Neural progenitor cell (in vitro differentiated cells): ENCODE measurements at regions not wholly inside any gene's neighbourhood (a gene's known extent, or its start where the extent isn't known, plus 50 kb on each side); places are given as distances from the start of the nearest gene placed in this dataset.

Experiments used
- EZH2 ChIP-seq: fragments of 200-600 bp; sonication (generic); IDR thresholded peaks from 2 replicates; pipeline ENCODE4 v1.6.1; 2017; ENCODE audit warnings: antibody characterized with exemption, mild to moderate bottlenecking, moderate library complexity
- EZH2phosphoT487 ChIP-seq: fragments of 200-600 bp; sonication (generic); IDR thresholded peaks from 2 replicates; pipeline ENCODE4 v1.6.1; 2017; ENCODE audit warnings: antibody characterized with exemption
- TF ChIP-seq, protein P1 (sequence below): fragments of 200-600 bp; sonication (generic); IDR thresholded peaks from 2 replicates; pipeline ENCODE4 v1.5.1; 2017; ENCODE audit warnings: antibody characterized with exemption, mild to moderate bottlenecking

DNA sequence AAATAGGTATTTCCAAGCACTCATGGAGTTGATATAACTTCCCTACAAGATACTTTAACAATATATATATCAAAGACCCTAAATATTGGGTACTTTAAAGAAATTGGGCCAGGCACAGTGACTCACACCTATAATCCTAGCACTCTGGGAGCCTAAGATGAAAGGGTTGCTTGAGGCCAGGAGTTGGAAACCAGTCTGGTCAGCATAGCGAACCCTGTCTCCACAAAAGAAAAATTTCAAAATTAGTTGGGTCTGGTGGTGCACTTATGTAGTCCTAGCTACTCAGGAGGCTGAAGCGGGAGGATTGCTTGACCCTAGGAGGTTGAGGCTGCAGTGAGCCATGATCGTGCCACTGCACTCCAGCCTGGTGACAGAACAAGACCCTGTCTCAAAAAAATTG is 393.9 kb upstream of the DEPDC1 start:
- TF ChIP-seq, protein P1, sequence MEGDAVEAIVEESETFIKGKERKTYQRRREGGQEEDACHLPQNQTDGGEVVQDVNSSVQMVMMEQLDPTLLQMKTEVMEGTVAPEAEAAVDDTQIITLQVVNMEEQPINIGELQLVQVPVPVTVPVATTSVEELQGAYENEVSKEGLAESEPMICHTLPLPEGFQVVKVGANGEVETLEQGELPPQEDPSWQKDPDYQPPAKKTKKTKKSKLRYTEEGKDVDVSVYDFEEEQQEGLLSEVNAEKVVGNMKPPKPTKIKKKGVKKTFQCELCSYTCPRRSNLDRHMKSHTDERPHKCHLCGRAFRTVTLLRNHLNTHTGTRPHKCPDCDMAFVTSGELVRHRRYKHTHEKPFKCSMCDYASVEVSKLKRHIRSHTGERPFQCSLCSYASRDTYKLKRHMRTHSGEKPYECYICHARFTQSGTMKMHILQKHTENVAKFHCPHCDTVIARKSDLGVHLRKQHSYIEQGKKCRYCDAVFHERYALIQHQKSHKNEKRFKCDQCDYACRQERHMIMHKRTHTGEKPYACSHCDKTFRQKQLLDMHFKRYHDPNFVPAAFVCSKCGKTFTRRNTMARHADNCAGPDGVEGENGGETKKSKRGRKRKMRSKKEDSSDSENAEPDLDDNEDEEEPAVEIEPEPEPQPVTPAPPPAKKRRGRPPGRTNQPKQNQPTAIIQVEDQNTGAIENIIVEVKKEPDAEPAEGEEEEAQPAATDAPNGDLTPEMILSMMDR = no peak
- TF ChIP-seq EZH2 (no peak), EZH2phosphoT487 (no peak)
